Natural killer cell (primary cell): ENCODE measurements at regions not wholly inside any gene's neighbourhood (a gene's known extent, or its start where the extent isn't known, plus 50 kb on each side); places are given as distances from the start of the nearest gene placed in this dataset.

Experiments used
- ATAC-seq, 3 donors: fragments of 150-1000 bp in 2 of 3; fragments of 200-7000 bp in 1 of 3; cut with Tn5 transposase; 1 replicate in 1 of 3; 2 replicates in 2 of 3; pipeline ENCODE4 v1.10.0; 2021; ENCODE audit warnings: mild to moderate bottlenecking in 2 of 3, moderate library complexity in 2 of 3
- DNase-seq, 2 donors: peaks; one replicate each; pipeline versions ENCODE4 v3.0.0 to v3.0.0-alpha.2; 2013 to 2021; ENCODE audit warnings: mixed read lengths in 1 of 2
- H3K27ac ChIP-seq: one replicate; pipeline ENCODE4 v1.5.1; 2013; ENCODE audit warnings: mild to moderate bottlenecking, low read length
- H3K27me3 ChIP-seq: one replicate; pipeline ENCODE4 v1.6.1; 2013; ENCODE audit warnings: low read length; ENCODE audit not compliant: control insufficient read depth, insufficient read depth
- H3K36me3 ChIP-seq: one replicate; pipeline ENCODE4 v1.6.1; 2013; ENCODE audit warnings: low read length; ENCODE audit not compliant: control insufficient read depth, insufficient read depth
- H3K4me1 ChIP-seq: one replicate; pipeline ENCODE4 v1.6.1; 2013; ENCODE audit warnings: low read length; ENCODE audit not compliant: control insufficient read depth, insufficient read depth
- H3K4me3 ChIP-seq: one replicate; pipeline ENCODE4 v1.5.1; 2013; ENCODE audit warnings: low read length
- H3K9me3 ChIP-seq: one replicate; pipeline ENCODE4 v1.6.1; 2013; ENCODE audit warnings: low read length; ENCODE audit not compliant: control insufficient read depth, insufficient read depth
- H3K27ac Mint-ChIP-seq, 2 donors: one replicate each; pipeline ENCODE4 v1.8.0; 2022; ENCODE audit warnings: mild to moderate bottlenecking in 2 of 2, mixed read lengths in 2 of 2, moderate library complexity in 1 of 2
- H3K27me3 Mint-ChIP-seq, 2 donors: one replicate each; pipeline ENCODE4 v1.8.0; 2022; ENCODE audit warnings: low read depth in 2 of 2, mixed read lengths in 2 of 2
- H3K36me3 Mint-ChIP-seq: one replicate; pipeline ENCODE4 v1.8.0; 2022; ENCODE audit warnings: mixed read lengths
- H3K4me1 Mint-ChIP-seq, 2 donors: one replicate each; pipeline ENCODE4 v1.8.0; 2022; ENCODE audit warnings: mixed read lengths in 2 of 2
- H3K4me3 Mint-ChIP-seq: one replicate; pipeline ENCODE4 v1.8.0; 2022; ENCODE audit warnings: mild to moderate bottlenecking, moderate library complexity, mixed read lengths
- H3K9me3 Mint-ChIP-seq, 2 donors: one replicate each; pipeline ENCODE4 v1.8.0; 2022; ENCODE audit warnings: mixed read lengths in 2 of 2
- CTCF ChIP-seq: fragments of 200-600 bp; IDR thresholded peaks from one replicate; pipeline ENCODE4 v1.8.0; 2022; ENCODE audit warnings: antibody characterized with exemption
- WGBS: methylation state at CpG from one replicate; pipeline ENCODE4 v1.1.7; 2013; ENCODE audit warnings: missing lambda C conversion rate; ENCODE audit not compliant: insufficient coverage; 5-methylcytosine and 5-hydroxymethylcytosine counted together
- intact Hi-C: fragments of 100-400 bp; cut with micrococcal nuclease; formaldehyde crosslinking; loops from one replicate; pipeline ENCODE4 v1.14.2; 2022

- H3K36me3 Mint-ChIP-seq: no peaks in the 10 kb centered on the region
- Histone ChIP-seq H3K9me3 (no peaks in the 10 kb centered on the region), H3K36me3 (no peaks in the 10 kb centered on the region), H3K4me3 (no peak overlapping the region), H3K27ac (no peak overlapping the region), H3K4me1 (peaks cover 11% of the 10 kb centered on the region), H3K27me3 (no peaks in the 10 kb centered on the region)
- no peaks in the 10 kb centered on the region for H3K9me3 Mint-ChIP-seq
- no peak overlapping the region for H3K4me3 Mint-ChIP-seq
- no peak overlapping the region for H3K27ac Mint-ChIP-seq
- peaks cover 13 to 31% of the 10 kb centered on the region in 2 donors for H3K4me1 Mint-ChIP-seq
- H3K27me3 Mint-ChIP-seq: no peaks in the 10 kb centered on the region
- intact Hi-C loops: no loop called here
- DNase-seq (no peak), ATAC-seq (no peak)
- TF ChIP-seq CTCF: no peak
- 88% methylated on average over 11 of the region's 13 CpGs for WGBS
Measured at GRCh38 chr14:100423317-100424010, 100.3 kb downstream of the SLC25A47 start.

GRCh38 chr14:100424504-100425428 is 101.6 kb downstream of the SLC25A47 start:
- H3K4me1 ChIP-seq: peaks cover 11% of the 10 kb centered on the region

GRCh38 chr14:100425429-100425827 is 102.3 kb downstream of the SLC25A47 start:
- H3K9me3 ChIP-seq: no peaks in the 10 kb centered on the region
- no peaks in the 10 kb centered on the region for H3K9me3 Mint-ChIP-seq
- H3K27ac Mint-ChIP-seq: peak overlapping the region in 1 of 2 donors; percentile 80
- no peaks in the 10 kb centered on the region for H3K36me3 Mint-ChIP-seq
- peaks cover 13 to 31% of the 10 kb centered on the region in 2 donors for H3K4me1 Mint-ChIP-seq
- WGBS: 93% methylated on average over 7 of the region's 7 CpGs
- no peaks in the 10 kb centered on the region for H3K36me3 ChIP-seq
- H3K27ac ChIP-seq: no peak overlapping the region
- H3K27me3 ChIP-seq: no peaks in the 10 kb centered on the region
- peaks cover 11% of the 10 kb centered on the region for H3K4me1 ChIP-seq
- DNase-seq: no peak
- H3K4me3 ChIP-seq: no peak overlapping the region
- intact Hi-C loops: no loop called here
- H3K27me3 Mint-ChIP-seq: no peaks in the 10 kb centered on the region
- TF ChIP-seq CTCF: no peak
- H3K4me3 Mint-ChIP-seq: no peak overlapping the region
- no peak for ATAC-seq

More at GRCh38 chr14:100424504-100425428, 101.6 kb downstream of the SLC25A47 start:
- Histone ChIP-seq H3K4me3 (no peak overlapping the region), H3K27ac (no peak overlapping the region), H3K9me3 (no peaks in the 10 kb centered on the region), H3K36me3 (no peaks in the 10 kb centered on the region), H3K27me3 (no peaks in the 10 kb centered on the region)
- no peaks in the 10 kb centered on the region for H3K36me3 Mint-ChIP-seq
- no peaks in the 10 kb centered on the region for H3K27me3 Mint-ChIP-seq
- intact Hi-C loops: no loop called here
- no peak for TF ChIP-seq CTCF
- ATAC-seq (peak in 2 of 3 donors; percentile 40 to 52), DNase-seq (no peak)
- H3K4me1 Mint-ChIP-seq: peaks cover 13 to 31% of the 10 kb centered on the region in 2 donors
- H3K4me3 Mint-ChIP-seq: no peak overlapping the region
- WGBS: 74% methylated on average over 6 of the region's 6 CpGs
- no peaks in the 10 kb centered on the region for H3K9me3 Mint-ChIP-seq
- peak overlapping the region in 1 of 2 donors; percentile 80 for H3K27ac Mint-ChIP-seq
